Gastrocnemius medialis (tissue), 4 donors: ENCODE measurements at regions not wholly inside any gene's neighbourhood (a gene's known extent, or its start where the extent isn't known, plus 50 kb on each side); places are given as distances from the start of the nearest gene placed in this dataset.

ENCODE experiments used
- POLR2A ChIP-seq, 2 donors: fragments of 450-650 bp; IDR thresholded peaks; one replicate each; pipeline ENCODE4 v1.6.1; 2017; ENCODE audit warnings: antibody characterized with exemption in 2 of 2, mild to moderate bottlenecking in 2 of 2, moderate library complexity in 2 of 2
- TF ChIP-seq, protein P1 (sequence below), 5 experiments: fragments of 450-650 bp in 3 of 5; fragments of 200-600 bp in 2 of 5; sonication (generic) in 2 of 5; IDR thresholded peaks in 4 of 5; conservative IDR thresholded peaks in 1 of 5; 1 replicate in 4 of 5; 2 replicates in 1 of 5; pipeline ENCODE4 v1.5.1; 2016 to 2019; ENCODE audit warnings: antibody characterized with exemption in 5 of 5, mild to moderate bottlenecking in 3 of 5, moderate library complexity in 3 of 5

DNA sequence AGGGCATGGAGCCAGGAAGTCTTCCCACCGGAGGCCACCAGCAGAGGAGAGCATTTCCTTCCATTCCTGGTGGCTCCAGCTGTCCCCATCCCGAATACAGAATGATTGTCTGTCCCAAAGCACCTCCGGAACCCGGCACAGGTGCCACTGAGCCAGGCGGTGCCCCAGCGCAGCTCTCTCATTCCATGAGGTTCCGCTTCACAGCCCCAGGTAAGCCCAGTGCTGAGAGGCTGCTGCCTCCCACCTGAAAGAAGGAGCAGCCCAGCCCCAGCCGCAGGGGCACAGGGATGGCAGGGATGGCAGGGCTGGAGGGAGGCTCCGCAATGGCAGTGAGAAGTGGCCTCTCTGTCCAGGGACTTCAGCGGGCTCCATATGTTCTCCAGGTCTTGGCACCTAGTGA lies 162.1 kb upstream of the TCERG1L start:
- TF ChIP-seq, protein P1, sequence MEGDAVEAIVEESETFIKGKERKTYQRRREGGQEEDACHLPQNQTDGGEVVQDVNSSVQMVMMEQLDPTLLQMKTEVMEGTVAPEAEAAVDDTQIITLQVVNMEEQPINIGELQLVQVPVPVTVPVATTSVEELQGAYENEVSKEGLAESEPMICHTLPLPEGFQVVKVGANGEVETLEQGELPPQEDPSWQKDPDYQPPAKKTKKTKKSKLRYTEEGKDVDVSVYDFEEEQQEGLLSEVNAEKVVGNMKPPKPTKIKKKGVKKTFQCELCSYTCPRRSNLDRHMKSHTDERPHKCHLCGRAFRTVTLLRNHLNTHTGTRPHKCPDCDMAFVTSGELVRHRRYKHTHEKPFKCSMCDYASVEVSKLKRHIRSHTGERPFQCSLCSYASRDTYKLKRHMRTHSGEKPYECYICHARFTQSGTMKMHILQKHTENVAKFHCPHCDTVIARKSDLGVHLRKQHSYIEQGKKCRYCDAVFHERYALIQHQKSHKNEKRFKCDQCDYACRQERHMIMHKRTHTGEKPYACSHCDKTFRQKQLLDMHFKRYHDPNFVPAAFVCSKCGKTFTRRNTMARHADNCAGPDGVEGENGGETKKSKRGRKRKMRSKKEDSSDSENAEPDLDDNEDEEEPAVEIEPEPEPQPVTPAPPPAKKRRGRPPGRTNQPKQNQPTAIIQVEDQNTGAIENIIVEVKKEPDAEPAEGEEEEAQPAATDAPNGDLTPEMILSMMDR (IDR thresholded peaks at IDR 0.05 in 4 of 5, conservative IDR thresholded peaks at IDR 0.05 in 1 of 5), result no peak
- no peak for TF ChIP-seq POLR2A (IDR thresholded peaks at IDR 0.05)
